Erythroblast (primary cell): ENCODE measurements at regions not wholly inside any gene's neighbourhood (a gene's known extent, or its start where the extent isn't known, plus 50 kb on each side); places are given as distances from the start of the nearest gene placed in this dataset.

Experiments
- GATA1 ChIP-seq: IDR thresholded peaks from 2 replicates; pipeline ENCODE4 v1.6.1; 2011; ENCODE audit warnings: low read depth, mild to moderate bottlenecking, control low read depth, low read length, moderate library complexity
- POLR2A ChIP-seq: IDR thresholded peaks from 2 replicates; pipeline ENCODE4 v1.6.1; 2011; ENCODE audit warnings: mild to moderate bottlenecking, low read length

- TF ChIP-seq GATA1 (no peak), POLR2A (no peak)
Observed at GRCh38 chr3:59133311-59133710, 83.5 kb upstream of the CFAP20DC start.
